ENCODE measurements at regions not wholly inside any gene's neighbourhood (a gene's known extent, or its start where the extent isn't known, plus 50 kb on each side); places are given as distances from the start of the nearest gene placed in this dataset.

DNA sequence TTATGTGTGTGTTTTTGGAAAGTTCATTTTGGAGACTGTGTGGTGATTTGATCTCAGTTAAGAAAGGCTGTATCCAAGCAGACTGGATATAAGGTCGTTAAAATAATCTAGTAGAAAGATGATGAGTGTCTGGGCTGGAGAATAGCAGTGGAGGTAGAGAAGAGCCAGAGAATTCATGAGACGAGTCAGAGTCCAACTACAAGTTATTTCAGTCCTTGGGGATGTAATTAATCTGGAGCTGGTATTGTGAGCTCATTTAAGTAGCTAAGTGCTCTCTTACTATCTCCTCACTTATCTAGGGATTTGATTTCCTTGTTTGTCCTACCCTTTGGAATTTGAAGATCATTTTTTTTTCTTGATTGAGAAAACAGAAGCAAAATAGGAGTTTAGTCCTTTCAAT is 1219.0 kb upstream of the ADGRL4 start:
- TF ChIP-seq, protein P1, sequence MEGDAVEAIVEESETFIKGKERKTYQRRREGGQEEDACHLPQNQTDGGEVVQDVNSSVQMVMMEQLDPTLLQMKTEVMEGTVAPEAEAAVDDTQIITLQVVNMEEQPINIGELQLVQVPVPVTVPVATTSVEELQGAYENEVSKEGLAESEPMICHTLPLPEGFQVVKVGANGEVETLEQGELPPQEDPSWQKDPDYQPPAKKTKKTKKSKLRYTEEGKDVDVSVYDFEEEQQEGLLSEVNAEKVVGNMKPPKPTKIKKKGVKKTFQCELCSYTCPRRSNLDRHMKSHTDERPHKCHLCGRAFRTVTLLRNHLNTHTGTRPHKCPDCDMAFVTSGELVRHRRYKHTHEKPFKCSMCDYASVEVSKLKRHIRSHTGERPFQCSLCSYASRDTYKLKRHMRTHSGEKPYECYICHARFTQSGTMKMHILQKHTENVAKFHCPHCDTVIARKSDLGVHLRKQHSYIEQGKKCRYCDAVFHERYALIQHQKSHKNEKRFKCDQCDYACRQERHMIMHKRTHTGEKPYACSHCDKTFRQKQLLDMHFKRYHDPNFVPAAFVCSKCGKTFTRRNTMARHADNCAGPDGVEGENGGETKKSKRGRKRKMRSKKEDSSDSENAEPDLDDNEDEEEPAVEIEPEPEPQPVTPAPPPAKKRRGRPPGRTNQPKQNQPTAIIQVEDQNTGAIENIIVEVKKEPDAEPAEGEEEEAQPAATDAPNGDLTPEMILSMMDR (conservative IDR thresholded peaks at IDR 0.05; ENCODE audit: low read length) = no peak
- no peak for TF ChIP-seq EZH2phosphoT487 (IDR thresholded peaks at IDR 0.05; ENCODE audit: borderline replicate concordance, low read depth, low read length)
